Hepatocyte (in vitro differentiated cells): ENCODE measurements at regions not wholly inside any gene's neighbourhood (a gene's known extent, or its start where the extent isn't known, plus 50 kb on each side); places are given as distances from the start of the nearest gene placed in this dataset.

Source experiments
- EZH2 ChIP-seq: fragments of 200-600 bp; sonication (generic); IDR thresholded peaks from 2 replicates; pipeline ENCODE4 v1.6.1; 2016; ENCODE audit warnings: antibody characterized with exemption, mild to moderate bottlenecking, borderline replicate concordance
- EZH2phosphoT487 ChIP-seq: fragments of 200-600 bp; sonication (generic); IDR thresholded peaks from one replicate; pipeline ENCODE4 v1.6.1; 2018; ENCODE audit warnings: antibody characterized with exemption, mild to moderate bottlenecking, low read depth, moderate library complexity; ENCODE audit not compliant: unreplicated experiment, severe bottlenecking
- TF ChIP-seq, protein P1 (sequence below): fragments of 200-600 bp; sonication (generic); IDR thresholded peaks from 2 replicates; pipeline ENCODE4 v1.5.1; 2016; ENCODE audit warnings: antibody characterized with exemption, mild to moderate bottlenecking; ENCODE audit not compliant: poor library complexity

DNA sequence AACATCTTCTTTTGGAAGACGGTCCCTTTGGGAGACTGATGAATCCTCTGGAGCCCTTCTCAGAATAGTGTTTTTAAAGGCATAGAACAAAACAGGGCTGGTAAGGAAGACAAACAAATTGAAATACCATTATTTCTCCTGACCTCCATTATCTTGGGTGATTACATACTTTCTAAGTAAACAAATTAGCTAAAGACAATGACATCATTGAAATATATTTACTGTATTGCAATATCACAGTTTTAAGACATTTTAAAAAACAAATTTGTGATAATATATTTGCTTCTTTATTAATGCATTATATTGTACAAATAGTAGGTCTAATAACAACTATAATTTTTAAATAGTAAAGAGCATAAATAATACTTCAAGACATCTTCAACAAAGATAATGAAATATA lies 152.2 kb upstream of the CDK1 start:
- TF ChIP-seq, protein P1, sequence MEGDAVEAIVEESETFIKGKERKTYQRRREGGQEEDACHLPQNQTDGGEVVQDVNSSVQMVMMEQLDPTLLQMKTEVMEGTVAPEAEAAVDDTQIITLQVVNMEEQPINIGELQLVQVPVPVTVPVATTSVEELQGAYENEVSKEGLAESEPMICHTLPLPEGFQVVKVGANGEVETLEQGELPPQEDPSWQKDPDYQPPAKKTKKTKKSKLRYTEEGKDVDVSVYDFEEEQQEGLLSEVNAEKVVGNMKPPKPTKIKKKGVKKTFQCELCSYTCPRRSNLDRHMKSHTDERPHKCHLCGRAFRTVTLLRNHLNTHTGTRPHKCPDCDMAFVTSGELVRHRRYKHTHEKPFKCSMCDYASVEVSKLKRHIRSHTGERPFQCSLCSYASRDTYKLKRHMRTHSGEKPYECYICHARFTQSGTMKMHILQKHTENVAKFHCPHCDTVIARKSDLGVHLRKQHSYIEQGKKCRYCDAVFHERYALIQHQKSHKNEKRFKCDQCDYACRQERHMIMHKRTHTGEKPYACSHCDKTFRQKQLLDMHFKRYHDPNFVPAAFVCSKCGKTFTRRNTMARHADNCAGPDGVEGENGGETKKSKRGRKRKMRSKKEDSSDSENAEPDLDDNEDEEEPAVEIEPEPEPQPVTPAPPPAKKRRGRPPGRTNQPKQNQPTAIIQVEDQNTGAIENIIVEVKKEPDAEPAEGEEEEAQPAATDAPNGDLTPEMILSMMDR = no peak
- no peak for TF ChIP-seq EZH2
- no peak for TF ChIP-seq EZH2phosphoT487
